Right cardiac atrium (tissue), 5 donors: ENCODE measurements at regions not wholly inside any gene's neighbourhood (a gene's known extent, or its start where the extent isn't known, plus 50 kb on each side); places are given as distances from the start of the nearest gene placed in this dataset.

Experiments
- ATAC-seq, 2 donors: fragments of 200-7000 bp; cut with Tn5 transposase; one replicate each; pipeline versions ENCODE4 v1.8.0 to v1.9.1; 2020; ENCODE audit warnings: moderate library complexity in 2 of 2, mild to moderate bottlenecking in 1 of 2
- DNase-seq, 3 donors: peaks; one replicate each; pipeline ENCODE4 v3.0.0-alpha.2; 2020
- H3K27ac ChIP-seq: one replicate; pipeline ENCODE4 v1.5.1; 2013; ENCODE audit warnings: mild to moderate bottlenecking, low read length, control low read depth, moderate library complexity
- H3K27me3 ChIP-seq: one replicate; pipeline ENCODE4 v1.6.1; 2013; ENCODE audit not compliant: control insufficient read depth, insufficient read depth
- H3K4me1 ChIP-seq: one replicate; pipeline ENCODE4 v1.6.1; 2013; ENCODE audit warnings: low read length; ENCODE audit not compliant: control insufficient read depth, insufficient read depth
- H3K4me3 ChIP-seq: one replicate; pipeline ENCODE4 v1.5.1; 2013; ENCODE audit warnings: low read length, control low read depth
- H3K9me3 ChIP-seq: one replicate; pipeline ENCODE4 v1.6.1; 2013; ENCODE audit warnings: low read length; ENCODE audit not compliant: control insufficient read depth
- WGBS: extraction: QIAGEN DNeasy Blood & Tissue Kit; methylation state at CpG from one replicate; pipeline ENCODE4 v1.1.7; 2013; 5-methylcytosine and 5-hydroxymethylcytosine counted together
- intact Hi-C, 4 donors: fragments of 100-400 bp; cut with DNase I; formaldehyde crosslinking; loops; one replicate each; pipeline versions ENCODE4 v1.11.0 to v1.14.0; 2022 to 2023
- donor health status: healthy with polysubstance abuse.
- donor health status: DM: no; HTN: yes; CAD: no.
- donor health status: DM: no; HTN: no; CAD: no.
- donor health status: DM: no; HTN: yes; CAD: no; lungs with severe emphysema.
- donor health status: DM: yes; HTN: yes; CAD: no.

DNA sequence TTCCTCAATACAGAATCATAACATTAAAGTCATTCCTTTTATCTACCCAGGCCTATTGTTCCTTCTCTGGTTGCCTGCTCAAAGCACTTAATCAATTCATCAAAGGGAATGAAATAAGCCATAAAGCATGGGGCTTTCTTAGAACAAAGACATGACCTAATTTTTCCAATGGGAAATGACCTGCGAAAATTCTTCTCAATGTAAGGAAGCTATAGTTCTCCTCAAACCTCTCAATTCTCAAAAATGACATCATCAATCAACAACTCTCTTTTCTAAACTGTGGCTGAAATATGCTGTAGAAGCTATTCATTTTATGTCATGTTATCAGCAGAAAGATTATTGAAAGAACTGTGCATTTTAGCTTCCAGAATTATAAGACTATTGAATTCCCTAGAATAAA is 116.0 kb upstream of the PTPRR start:
- intact Hi-C loops, result no loop called here
- no peak for ATAC-seq
- Histone ChIP-seq H3K9me3 (no peaks in the 10 kb centered on the region), H3K27ac (no peak overlapping the region), H3K4me3 (no peak overlapping the region), H3K27me3 (no peaks in the 10 kb centered on the region), H3K4me1 (no peaks in the 10 kb centered on the region)
- DNase-seq, result no peak
- WGBS, result 38% methylated on average over 1 of the region's 1 CpG

DNA sequence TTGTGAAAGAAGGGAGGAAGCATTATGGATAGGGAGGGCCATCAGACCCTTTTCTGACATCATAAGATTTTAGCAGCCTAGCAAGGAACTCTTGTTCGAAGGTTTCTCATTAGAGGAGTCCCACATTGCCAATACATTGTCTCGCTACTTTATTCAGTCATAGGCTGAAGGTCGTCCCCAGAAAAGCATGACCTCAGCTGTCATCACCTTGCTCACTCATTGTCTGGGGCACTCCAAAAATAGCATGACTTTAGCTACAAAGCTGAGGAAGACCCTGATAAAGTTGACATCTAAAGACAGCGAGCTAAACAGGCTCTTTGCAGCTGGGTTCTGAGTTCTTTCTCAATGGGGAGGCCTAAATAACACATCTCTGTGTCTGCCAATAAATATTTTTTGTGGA is 112.4 kb upstream of the PTPRR start:
- DNase-seq, result no peak
- ATAC-seq, result no peak
- no peaks in the 10 kb centered on the region for H3K4me1 ChIP-seq
- H3K9me3 ChIP-seq, result no peaks in the 10 kb centered on the region
- intact Hi-C loops, result no loop called here
- H3K27me3 ChIP-seq, result no peaks in the 10 kb centered on the region
- WGBS, result 39% methylated on average over 4 of the region's 4 CpGs
- H3K27ac ChIP-seq, result no peak overlapping the region
- H3K4me3 ChIP-seq, result no peak overlapping the region

DNA sequence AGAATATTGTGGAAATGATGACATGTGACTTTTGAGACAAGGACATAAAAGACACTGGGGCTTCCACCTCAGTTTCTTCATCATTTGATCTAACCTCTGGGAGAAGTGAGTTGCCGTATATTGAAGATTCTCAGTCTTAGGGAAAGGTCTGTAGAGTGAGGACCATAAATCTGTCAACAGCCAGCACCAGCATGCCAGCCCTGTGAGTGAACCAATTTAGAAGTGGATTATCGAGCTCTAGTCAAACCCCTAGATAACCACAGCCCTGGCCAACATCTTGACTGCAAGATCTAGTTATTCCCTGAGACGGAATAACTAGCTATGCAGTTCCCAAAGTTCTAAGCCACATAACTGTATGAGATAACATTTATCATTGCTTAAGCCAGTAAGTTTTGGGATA is 108.8 kb upstream of the PTPRR start:
- intact Hi-C loops, result no loop called here
- ATAC-seq (no peak), DNase-seq (no peak)
- H3K9me3 ChIP-seq, result no peaks in the 10 kb centered on the region
- WGBS, result 46% methylated on average over 3 of the region's 3 CpGs
- H3K27me3 ChIP-seq, result no peaks in the 10 kb centered on the region
- no peak overlapping the region for H3K4me3 ChIP-seq
- no peak overlapping the region for H3K27ac ChIP-seq
- H3K4me1 ChIP-seq, result no peaks in the 10 kb centered on the region

DNA sequence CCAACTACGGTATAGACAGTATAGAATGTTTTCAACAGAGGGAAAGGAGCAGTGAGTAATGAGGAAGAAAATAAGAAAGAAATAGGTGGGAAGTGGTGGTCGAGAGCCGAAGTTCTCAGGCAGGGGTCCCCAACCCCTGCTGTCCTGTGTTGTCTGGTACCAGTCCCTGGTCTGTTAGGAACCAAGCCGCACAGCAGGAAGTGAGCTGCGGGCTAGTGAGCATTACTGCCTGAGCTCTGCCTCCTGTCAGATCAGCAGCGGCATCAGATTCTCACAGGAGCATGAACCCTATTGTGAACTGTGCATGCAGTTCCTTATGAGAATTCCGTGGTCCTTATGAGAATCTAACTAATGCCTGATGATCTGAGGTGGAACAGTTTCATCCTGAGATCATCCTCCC is 107.3 kb upstream of the PTPRR start:
- Histone ChIP-seq H3K9me3 (no peaks in the 10 kb centered on the region), H3K4me3 (no peak overlapping the region), H3K27ac (no peak overlapping the region), H3K27me3 (no peaks in the 10 kb centered on the region), H3K4me1 (no peaks in the 10 kb centered on the region)
- intact Hi-C loops, result no loop called here
- ATAC-seq (no peak), DNase-seq (no peak)
- WGBS, result 56% methylated on average over 7 of the region's 7 CpGs

DNA sequence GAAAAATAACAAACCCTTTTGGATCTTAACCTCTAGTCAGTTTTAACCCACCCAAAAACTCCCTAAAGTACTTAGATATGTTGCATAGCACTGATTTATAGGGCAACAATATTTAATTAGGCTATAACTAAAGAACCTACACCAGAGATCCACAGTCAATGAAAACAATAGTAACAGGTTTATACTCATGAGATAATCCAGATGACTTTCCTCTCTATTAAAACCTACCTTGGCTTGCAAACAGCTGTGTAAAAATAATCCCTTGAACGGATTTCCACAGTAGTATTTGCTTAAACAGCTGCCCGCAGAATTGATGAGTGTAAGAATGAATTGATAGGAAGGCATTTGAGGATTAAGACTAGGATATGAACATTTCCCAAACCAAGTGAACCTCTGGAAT is 104.3 kb upstream of the PTPRR start:
- no peaks in the 10 kb centered on the region for H3K9me3 ChIP-seq
- H3K4me1 ChIP-seq, result no peaks in the 10 kb centered on the region
- 83% methylated on average over 2 of the region's 2 CpGs for WGBS
- H3K4me3 ChIP-seq, result no peak overlapping the region
- H3K27ac ChIP-seq, result no peak overlapping the region
- ATAC-seq, result no peak
- H3K27me3 ChIP-seq, result no peaks in the 10 kb centered on the region
- no peak for DNase-seq
- intact Hi-C loops, result no loop called here

DNA sequence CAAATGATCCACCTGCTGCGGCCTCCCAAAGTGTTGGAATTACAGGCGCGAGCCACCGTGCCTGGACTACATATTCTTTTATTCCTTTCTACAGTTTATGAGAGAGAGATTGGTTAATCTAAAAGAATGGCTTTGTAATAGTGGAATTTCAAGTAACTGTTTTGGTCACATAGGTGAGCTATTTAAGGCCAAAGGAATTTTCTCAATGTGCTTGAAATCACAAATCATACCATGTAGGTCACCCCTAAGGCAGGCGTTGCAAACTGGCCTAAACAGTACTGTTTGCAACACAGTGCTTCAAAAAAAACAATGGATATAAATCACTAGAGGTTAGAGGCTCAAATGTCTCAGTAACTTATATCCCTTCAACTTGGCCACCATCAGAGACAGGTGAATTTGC is 103.7 kb upstream of the PTPRR start:
- Histone ChIP-seq H3K27me3 (no peaks in the 10 kb centered on the region), H3K4me1 (no peaks in the 10 kb centered on the region), H3K4me3 (no peak overlapping the region), H3K27ac (no peak overlapping the region), H3K9me3 (no peaks in the 10 kb centered on the region)
- no peak for ATAC-seq
- DNase-seq, result no peak
- 80% methylated on average over 5 of the region's 5 CpGs for WGBS
- intact Hi-C loops, result no loop called here

DNA sequence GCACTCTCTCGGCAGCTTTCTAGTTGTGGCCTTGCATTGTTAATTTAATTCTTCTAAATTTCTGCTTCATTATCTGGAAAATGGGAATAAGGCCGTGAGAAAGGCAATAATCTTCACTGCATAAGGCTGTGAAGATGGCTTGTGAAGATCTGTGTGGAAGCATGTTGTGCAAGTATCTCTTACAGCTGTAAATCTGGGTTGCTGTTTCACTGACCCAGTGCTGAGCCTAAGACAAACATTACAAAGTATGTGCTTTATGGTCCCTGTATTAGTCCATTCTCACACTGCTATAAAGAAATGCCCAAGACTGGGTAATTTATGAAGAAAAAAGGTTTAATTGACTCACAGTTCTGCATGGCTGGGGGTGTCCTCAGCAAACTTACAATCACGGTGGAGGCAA is 101.0 kb upstream of the PTPRR start:
- ATAC-seq (no peak), DNase-seq (no peak)
- Histone ChIP-seq H3K27ac (no peak overlapping the region), H3K27me3 (no peaks in the 10 kb centered on the region), H3K4me3 (no peak overlapping the region), H3K4me1 (no peaks in the 10 kb centered on the region), H3K9me3 (no peaks in the 10 kb centered on the region)
- WGBS, result 55% methylated on average over 3 of the region's 3 CpGs
- intact Hi-C loops, result no loop called here

DNA sequence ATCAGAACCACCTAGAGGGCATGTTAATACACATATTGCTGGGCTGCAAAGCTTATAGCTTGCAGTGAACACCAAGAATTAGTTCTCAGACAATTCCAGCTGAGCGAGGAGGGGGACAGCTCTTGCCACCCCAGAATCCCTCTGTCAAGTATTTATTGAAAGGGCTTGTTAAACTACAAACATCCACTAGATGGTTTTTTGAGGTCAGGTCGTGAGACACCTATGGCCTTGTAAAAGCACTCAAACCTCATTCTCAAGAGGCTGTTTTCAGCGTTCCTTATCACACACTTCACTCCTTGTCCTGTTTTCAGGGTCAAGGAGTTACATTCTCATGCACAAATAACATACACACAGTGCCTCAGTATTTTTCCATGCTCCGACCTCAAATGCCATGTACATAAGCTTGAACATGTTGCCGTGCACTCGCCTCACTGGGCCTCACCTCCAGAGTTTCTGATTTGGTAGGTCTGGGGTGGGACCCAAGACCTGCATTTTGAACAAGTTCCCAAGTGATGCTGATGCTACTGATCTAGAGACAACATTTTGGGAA is 98.8 kb upstream of the PTPRR start:
- no peaks in the 10 kb centered on the region for H3K27me3 ChIP-seq
- WGBS, result 72% methylated on average over 6 of the region's 6 CpGs
- no peaks in the 10 kb centered on the region for H3K4me1 ChIP-seq
- H3K9me3 ChIP-seq, result no peaks in the 10 kb centered on the region
- intact Hi-C loops, result no loop called here
- no peak overlapping the region for H3K27ac ChIP-seq
- DNase-seq, result no peak
- H3K4me3 ChIP-seq, result no peak overlapping the region
- ATAC-seq, result no peak

DNA sequence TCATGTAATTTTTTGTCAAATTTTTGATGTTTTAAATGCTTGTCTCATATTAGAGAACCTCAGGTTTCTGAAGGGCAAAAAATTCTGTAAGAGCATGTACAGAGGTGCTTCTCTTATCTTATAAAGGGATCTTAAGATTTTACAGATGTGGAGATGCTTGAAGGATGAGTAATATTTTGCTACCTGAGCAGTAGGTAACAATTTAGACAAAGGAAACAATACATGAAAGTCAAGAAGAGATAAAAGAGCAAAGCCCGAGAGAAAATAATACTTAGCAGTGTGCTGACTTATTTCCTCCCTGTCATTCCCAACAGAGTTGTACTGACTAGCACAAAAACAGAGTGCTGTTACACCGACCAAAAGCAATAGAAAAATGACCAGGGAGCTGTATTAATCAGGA is 98.1 kb upstream of the PTPRR start:
- Histone ChIP-seq H3K9me3 (no peaks in the 10 kb centered on the region), H3K27me3 (no peaks in the 10 kb centered on the region), H3K4me3 (no peak overlapping the region), H3K27ac (no peak overlapping the region), H3K4me1 (no peaks in the 10 kb centered on the region)
- DNase-seq, result no peak
- no peak for ATAC-seq
- WGBS, result 76% methylated on average over 2 of the region's 2 CpGs
- intact Hi-C loops, result no loop called here

DNA sequence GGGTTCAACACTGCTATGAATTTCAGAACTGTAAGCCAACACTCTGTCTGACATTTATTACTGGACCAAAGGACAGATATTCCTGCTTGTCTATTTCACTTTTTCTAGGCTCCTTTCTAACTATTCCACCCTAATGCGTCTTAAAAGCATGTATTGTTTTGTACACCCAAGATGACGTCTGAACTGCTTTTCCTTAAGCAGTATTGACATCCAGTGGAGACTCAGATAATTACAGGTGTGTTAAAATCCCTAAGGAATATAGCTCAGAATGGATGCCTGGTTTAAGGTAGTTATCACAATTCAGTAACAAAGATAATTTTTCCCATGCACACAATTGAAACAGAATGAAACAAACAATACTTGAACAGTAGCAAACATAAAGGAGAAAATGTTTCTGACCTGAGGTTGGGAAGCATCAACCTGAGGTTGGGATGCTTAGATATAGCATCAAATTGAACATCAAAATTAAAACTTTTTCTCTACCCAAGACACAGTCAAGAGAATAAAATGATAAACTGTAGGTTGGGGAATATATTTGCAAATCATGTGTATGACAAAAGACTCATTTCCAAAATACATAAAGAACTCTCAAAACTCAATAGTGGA is 93.7 kb upstream of the PTPRR start:
- intact Hi-C loops, result no loop called here
- no peak for DNase-seq
- Histone ChIP-seq H3K9me3 (no peaks in the 10 kb centered on the region), H3K4me3 (no peak overlapping the region), H3K4me1 (no peaks in the 10 kb centered on the region), H3K27ac (no peak overlapping the region), H3K27me3 (no peaks in the 10 kb centered on the region)
- ATAC-seq, result peak; percentile 40 to 55
- WGBS, result 23% methylated on average over 2 of the region's 2 CpGs

DNA sequence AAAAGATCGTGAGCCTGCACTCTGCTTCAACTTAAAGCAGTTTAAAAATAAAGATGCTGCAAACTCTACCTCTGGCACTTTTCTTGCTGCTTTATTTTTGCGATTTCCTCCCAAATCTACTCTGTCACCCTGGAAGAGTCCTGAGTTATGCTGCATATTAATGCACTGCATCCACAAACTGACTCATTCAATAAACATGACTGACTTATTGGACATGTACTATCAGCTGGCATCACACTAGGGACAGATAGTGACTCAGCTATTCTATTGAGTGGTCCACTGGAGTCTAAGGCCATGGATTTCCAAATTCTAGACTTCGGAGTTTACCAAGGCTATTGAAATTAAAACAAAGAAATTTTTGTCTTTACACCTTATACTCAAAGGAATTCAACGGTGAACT is 90.7 kb upstream of the PTPRR start:
- Histone ChIP-seq H3K27me3 (no peaks in the 10 kb centered on the region), H3K4me3 (no peak overlapping the region), H3K4me1 (no peaks in the 10 kb centered on the region), H3K9me3 (no peaks in the 10 kb centered on the region), H3K27ac (no peak overlapping the region)
- WGBS, result 70% methylated on average over 4 of the region's 4 CpGs
- DNase-seq (no peak), ATAC-seq (peak; percentile 79 to 86)
- intact Hi-C loops, result no loop called here

DNA sequence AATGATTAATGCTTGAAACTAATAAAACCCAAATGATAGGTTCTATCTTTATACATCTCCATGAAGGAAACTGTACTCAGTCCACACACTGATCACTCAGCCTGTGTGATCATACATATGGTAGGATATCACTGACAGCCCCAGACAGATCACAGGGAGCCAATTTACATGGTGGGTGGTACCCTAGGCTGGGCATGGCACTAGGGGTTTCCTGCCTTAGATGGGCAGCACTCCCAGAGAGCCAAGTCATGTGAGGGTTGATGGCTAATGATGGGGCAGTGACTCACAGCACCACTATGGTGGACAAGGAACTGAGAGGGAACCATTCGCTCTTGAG is 89.6 kb upstream of the PTPRR start:
- 98% methylated on average over 1 of the region's 1 CpG for WGBS
- no peaks in the 10 kb centered on the region for H3K9me3 ChIP-seq
- intact Hi-C loops, result no loop called here

More for the DNA sequence above, 89.6 kb upstream of the PTPRR start:
- H3K27me3 ChIP-seq, result no peaks in the 10 kb centered on the region
- no peak overlapping the region for H3K27ac ChIP-seq
- H3K4me1 ChIP-seq, result no peaks in the 10 kb centered on the region
- DNase-seq (no peak), ATAC-seq (no peak)
- no peak overlapping the region for H3K4me3 ChIP-seq
